PFSK-1 (cell line): ENCODE measurements at regions not wholly inside any gene's neighbourhood (a gene's known extent, or its start where the extent isn't known, plus 50 kb on each side); places are given as distances from the start of the nearest gene placed in this dataset.

Experiments used
- FOXP2 ChIP-seq: optimal IDR thresholded peaks from 2 replicates; pipeline ENCODE3; 2011; ENCODE audit warnings: borderline replicate concordance, control low read depth, inconsistent platforms; ENCODE audit not compliant: insufficient read depth; ENCODE audit errors: extremely low read length, extremely low read depth
- POLR2AphosphoS5 ChIP-seq: IDR thresholded peaks from 2 replicates; pipeline ENCODE4 v1.6.1; 2012; ENCODE audit warnings: low read depth, mild to moderate bottlenecking, control low read depth, low read length, moderate library complexity
- REST ChIP-seq, 2 experiments: IDR thresholded peaks; 2 replicates each; pipeline versions ENCODE4 v1.6.1 to v1.8.0; 2011 to 2012; ENCODE audit warnings: low read depth in 2 of 2, low read length in 2 of 2, control low read depth in 1 of 2, inconsistent platforms in 1 of 2, mild to moderate bottlenecking in 1 of 2, moderate library complexity in 1 of 2; ENCODE audit not compliant: insufficient read depth in 1 of 2
- SIN3A ChIP-seq: IDR thresholded peaks from 2 replicates; pipeline ENCODE4 v1.6.1; 2012; ENCODE audit warnings: mild to moderate bottlenecking, low read length, moderate library complexity, borderline replicate concordance; ENCODE audit not compliant: insufficient read depth
- TAF1 ChIP-seq: IDR thresholded peaks from 2 replicates; pipeline ENCODE4 v1.6.1; 2012; ENCODE audit warnings: low read length, control low read depth, borderline replicate concordance; ENCODE audit not compliant: insufficient read depth

- TF ChIP-seq TAF1 (no peak), POLR2AphosphoS5 (no peak), SIN3A (no peak), REST (IDR thresholded peaks at IDR 0.05; ENCODE audit: insufficient read depth in 1 of 2, low read depth in 2 of 2, low read length in 2 of 2) (no peak), FOXP2 (no peak)
Measured at GRCh38 chr6:79778816-79779215, 147.7 kb downstream of the SH3BGRL2 start.
